Effector memory CD4-positive, alpha-beta T cell (primary cell): ENCODE measurements at regions not wholly inside any gene's neighbourhood (a gene's known extent, or its start where the extent isn't known, plus 50 kb on each side); places are given as distances from the start of the nearest gene placed in this dataset.
"Not testable (repeated sequence)": the region's sequence is repeated elsewhere in the genome, so short reads cannot be mapped to it uniquely, and the experiment has no call there.

ENCODE experiments used
- DNase-seq, 3 donors: peaks; one replicate each; pipeline ENCODE4 v3.0.0-alpha.2; 2020
- H3K27ac ChIP-seq: 2 replicates; pipeline ENCODE4 v1.7.0; 2013; ENCODE audit warnings: mild to moderate bottlenecking, low read length, moderate library complexity; ENCODE audit not compliant: insufficient read depth, poor library complexity, severe bottlenecking
- H3K27me3 ChIP-seq: replicated peaks from 2 replicates; pipeline ENCODE4 v1.7.0; 2013; ENCODE audit warnings: mild to moderate bottlenecking, low read length; ENCODE audit not compliant: insufficient read depth, control insufficient read depth, poor library complexity, severe bottlenecking
- H3K36me3 ChIP-seq: 2 replicates; pipeline ENCODE4 v1.7.0; 2013; ENCODE audit warnings: mild to moderate bottlenecking, low read length, moderate library complexity; ENCODE audit not compliant: control insufficient read depth, insufficient read depth
- H3K4me1 ChIP-seq: 2 replicates; pipeline ENCODE4 v1.7.0; 2013; ENCODE audit warnings: low read length, mild to moderate bottlenecking; ENCODE audit not compliant: control insufficient read depth, insufficient read depth, poor library complexity, severe bottlenecking
- H3K4me3 ChIP-seq: 2 replicates; pipeline ENCODE4 v1.7.0; 2013; ENCODE audit warnings: low read length, low read depth, mild to moderate bottlenecking; ENCODE audit not compliant: insufficient read depth, poor library complexity, severe bottlenecking
- H3K9me3 ChIP-seq: 2 replicates; pipeline ENCODE4 v1.7.0; 2013; ENCODE audit warnings: mild to moderate bottlenecking, low read length, moderate library complexity; ENCODE audit not compliant: control insufficient read depth

- Histone ChIP-seq H3K9me3 (peaks cover 18% of the 10 kb centered on the region), H3K4me3 (no peak overlapping the region), H3K36me3 (no peaks in the 10 kb centered on the region)
Observed at GRCh38 chr15:62270216-62270921, 105.3 kb upstream of the C2CD4B start.

GRCh38 chr15:62272290-62272689, 107.2 kb upstream of the C2CD4B start:
- Histone ChIP-seq H3K4me3 (no peak overlapping the region), H3K27me3 (no peaks in the 10 kb centered on the region), H3K9me3 (peaks cover 18% of the 10 kb centered on the region), H3K4me1 (no peaks in the 10 kb centered on the region), H3K27ac (no peak overlapping the region), H3K36me3 (no peaks in the 10 kb centered on the region)
- DNase-seq, result no peak

More at GRCh38 chr15:62270216-62270921, 105.3 kb upstream of the C2CD4B start:
- no peaks in the 10 kb centered on the region for H3K27me3 ChIP-seq
- H3K27ac ChIP-seq, result no peak overlapping the region
- no peaks in the 10 kb centered on the region for H3K4me1 ChIP-seq
- no peak for DNase-seq

- Histone ChIP-seq H3K27ac (no peak overlapping the region), H3K27me3 (no peaks in the 10 kb centered on the region), H3K36me3 (no peaks in the 10 kb centered on the region), H3K4me1 (no peaks in the 10 kb centered on the region), H3K4me3 (no peak overlapping the region), H3K9me3 (no peaks in the 10 kb centered on the region)
- DNase-seq, result no peak
Observed at GRCh38 chr15:62275831-62276230, 110.7 kb upstream of the C2CD4B start.

- Histone ChIP-seq H3K9me3 (no peaks in the 10 kb centered on the region), H3K27ac (no peak overlapping the region), H3K36me3 (no peaks in the 10 kb centered on the region), H3K4me3 (no peak overlapping the region), H3K27me3 (no peaks in the 10 kb centered on the region), H3K4me1 (no peaks in the 10 kb centered on the region)
- DNase-seq, result no peak
Observed at GRCh38 chr15:62277816-62278394, 112.8 kb upstream of the C2CD4B start.

GRCh38 chr15:62278534-62278933, 113.4 kb upstream of the C2CD4B start:
- H3K4me1 ChIP-seq, result no peaks in the 10 kb centered on the region
- no peaks in the 10 kb centered on the region for H3K9me3 ChIP-seq
- no peak overlapping the region for H3K27ac ChIP-seq
- no peaks in the 10 kb centered on the region for H3K36me3 ChIP-seq
- H3K4me3 ChIP-seq, result no peak overlapping the region
- no peak for DNase-seq
- no peaks in the 10 kb centered on the region for H3K27me3 ChIP-seq

- Histone ChIP-seq H3K4me1 (no peaks in the 10 kb centered on the region), H3K36me3 (no peaks in the 10 kb centered on the region), H3K4me3 (no peak overlapping the region), H3K27me3 (no peaks in the 10 kb centered on the region), H3K27ac (no peak overlapping the region), H3K9me3 (no peaks in the 10 kb centered on the region)
- DNase-seq, result no peak
Observed at GRCh38 chr15:62279041-62279440, 114.0 kb upstream of the C2CD4B start.

- H3K27ac ChIP-seq, result no peak overlapping the region
- no peaks in the 10 kb centered on the region for H3K9me3 ChIP-seq
- no peaks in the 10 kb centered on the region for H3K36me3 ChIP-seq
- H3K27me3 ChIP-seq, result no peaks in the 10 kb centered on the region
- H3K4me3 ChIP-seq, result no peak overlapping the region
- DNase-seq, result no peak
- no peaks in the 10 kb centered on the region for H3K4me1 ChIP-seq
Observed at GRCh38 chr15:62280625-62281024, 115.5 kb upstream of the C2CD4B start.

- not testable (repeated sequence) for H3K9me3 ChIP-seq, H3K27me3 ChIP-seq, DNase-seq, H3K36me3 ChIP-seq, H3K27ac ChIP-seq, H3K4me3 ChIP-seq, H3K4me1 ChIP-seq
Observed at GRCh38 chr15:62281801-62282200, 116.7 kb upstream of the C2CD4B start.

GRCh38 chr15:62287066-62287857, 122.2 kb upstream of the C2CD4B start:
- H3K4me1 ChIP-seq, result no peaks in the 10 kb centered on the region
- DNase-seq, result no peak
- no peaks in the 10 kb centered on the region for H3K9me3 ChIP-seq
- peaks cover 4% of the 10 kb centered on the region for H3K27me3 ChIP-seq
- H3K4me3 ChIP-seq, result no peak overlapping the region
- no peaks in the 10 kb centered on the region for H3K36me3 ChIP-seq
- H3K27ac ChIP-seq, result no peak overlapping the region
